ENCODE measurements at regions not wholly inside any gene's neighbourhood (a gene's known extent, or its start where the extent isn't known, plus 50 kb on each side); places are given as distances from the start of the nearest gene placed in this dataset.

- Histone ChIP-seq H3K27me3 (ENCODE audit: control insufficient read depth, insufficient read depth, low read length) (no peaks in the 10 kb centered on the region), H3K4me3 (ENCODE audit: low read depth, low read length) (no peak overlapping the region), H3K27ac (no peak overlapping the region), H3K4me2 (ENCODE audit: low read length) (no peak overlapping the region), H3K4me1 (no peaks in the 10 kb centered on the region), H3K36me3 (ENCODE audit: control insufficient read depth, insufficient read depth, low read length) (no peaks in the 10 kb centered on the region), H3K9me3 (ENCODE audit: control insufficient read depth, low read length) (no peaks in the 10 kb centered on the region), H3K79me2 (no peaks in the 10 kb centered on the region), H2AFZ (no peak overlapping the region), H3K9ac (no peak overlapping the region)
- TF ChIP-seq CTCF (IDR thresholded peaks at IDR 0.05): no peak
Observed at GRCh38 chr6:44698602-44699001, 311.1 kb downstream of the CDC5L start.

GRCh38 chr6:44699082-44699481, 311.6 kb downstream of the CDC5L start:
- H3K4me3 ChIP-seq (ENCODE audit: low read depth, low read length): no peak overlapping the region
- no peaks in the 10 kb centered on the region for H3K79me2 ChIP-seq
- H3K9me3 ChIP-seq (ENCODE audit: control insufficient read depth, low read length): no peaks in the 10 kb centered on the region
- no peak overlapping the region for H3K9ac ChIP-seq
- no peak for TF ChIP-seq CTCF (IDR thresholded peaks at IDR 0.05)
- no peaks in the 10 kb centered on the region for H3K36me3 ChIP-seq (ENCODE audit: control insufficient read depth, insufficient read depth, low read length)
- no peak overlapping the region for H3K4me2 ChIP-seq (ENCODE audit: low read length)
- H3K4me1 ChIP-seq: no peaks in the 10 kb centered on the region
- H3K27me3 ChIP-seq (ENCODE audit: control insufficient read depth, insufficient read depth, low read length): no peaks in the 10 kb centered on the region
- H2AFZ ChIP-seq: no peak overlapping the region
- no peak overlapping the region for H3K27ac ChIP-seq

GRCh38 chr6:44699851-44700250, 312.3 kb downstream of the CDC5L start:
- H3K27ac ChIP-seq: no peak overlapping the region
- H2AFZ ChIP-seq: no peak overlapping the region
- no peaks in the 10 kb centered on the region for H3K36me3 ChIP-seq (ENCODE audit: control insufficient read depth, insufficient read depth, low read length)
- TF ChIP-seq CTCF (IDR thresholded peaks at IDR 0.05): no peak
- H3K4me3 ChIP-seq (ENCODE audit: low read depth, low read length): no peak overlapping the region
- no peaks in the 10 kb centered on the region for H3K4me1 ChIP-seq
- no peaks in the 10 kb centered on the region for H3K9me3 ChIP-seq (ENCODE audit: control insufficient read depth, low read length)
- H3K79me2 ChIP-seq: no peaks in the 10 kb centered on the region
- no peaks in the 10 kb centered on the region for H3K27me3 ChIP-seq (ENCODE audit: control insufficient read depth, insufficient read depth, low read length)
- no peak overlapping the region for H3K9ac ChIP-seq
- no peak overlapping the region for H3K4me2 ChIP-seq (ENCODE audit: low read length)

- no peaks in the 10 kb centered on the region for H3K79me2 ChIP-seq
- H3K27ac ChIP-seq: no peak overlapping the region
- no peak for TF ChIP-seq CTCF (IDR thresholded peaks at IDR 0.05)
- no peaks in the 10 kb centered on the region for H3K9me3 ChIP-seq (ENCODE audit: control insufficient read depth, low read length)
- H2AFZ ChIP-seq: no peak overlapping the region
- no peaks in the 10 kb centered on the region for H3K4me1 ChIP-seq
- H3K9ac ChIP-seq: no peak overlapping the region
- H3K4me3 ChIP-seq (ENCODE audit: low read depth, low read length): no peak overlapping the region
- no peaks in the 10 kb centered on the region for H3K27me3 ChIP-seq (ENCODE audit: control insufficient read depth, insufficient read depth, low read length)
- no peak overlapping the region for H3K4me2 ChIP-seq (ENCODE audit: low read length)
- H3K36me3 ChIP-seq (ENCODE audit: control insufficient read depth, insufficient read depth, low read length): no peaks in the 10 kb centered on the region
Observed at GRCh38 chr6:44700422-44700821, 312.9 kb downstream of the CDC5L start.

GRCh38 chr6:44701038-44701636, 313.6 kb downstream of the CDC5L start:
- Histone ChIP-seq H2AFZ (no peak overlapping the region), H3K27ac (no peak overlapping the region), H3K79me2 (no peaks in the 10 kb centered on the region), H3K9me3 (ENCODE audit: control insufficient read depth, low read length) (no peaks in the 10 kb centered on the region), H3K36me3 (ENCODE audit: control insufficient read depth, insufficient read depth, low read length) (no peaks in the 10 kb centered on the region), H3K4me1 (no peaks in the 10 kb centered on the region), H3K27me3 (ENCODE audit: control insufficient read depth, insufficient read depth, low read length) (no peaks in the 10 kb centered on the region), H3K9ac (no peak overlapping the region), H3K4me2 (ENCODE audit: low read length) (no peak overlapping the region), H3K4me3 (ENCODE audit: low read depth, low read length) (no peak overlapping the region)
- no peak for TF ChIP-seq CTCF (IDR thresholded peaks at IDR 0.05)
